Tibial nerve (tissue), 4 donors: ENCODE measurements at regions not wholly inside any gene's neighbourhood (a gene's known extent, or its start where the extent isn't known, plus 50 kb on each side); places are given as distances from the start of the nearest gene placed in this dataset.

Experiments
- CTCF ChIP-seq, 5 experiments: fragments of 200-600 bp in 3 of 5; fragments of 450-650 bp in 2 of 5; sonication (generic) in 3 of 5; IDR thresholded peaks; one replicate each; pipeline ENCODE4 v1.5.1; 2016 to 2019; ENCODE audit warnings: antibody characterized with exemption in 5 of 5, mild to moderate bottlenecking in 3 of 5, moderate library complexity in 2 of 5
- EP300 ChIP-seq, 2 donors: sonication (generic); formaldehyde crosslinking; IDR thresholded peaks; one replicate each; pipeline ENCODE4 v1.6.1; 2017; ENCODE audit warnings: antibody characterized with exemption in 2 of 2, mild to moderate bottlenecking in 1 of 2
- POLR2A ChIP-seq, 2 donors: fragments of 450-650 bp; IDR thresholded peaks; one replicate each; pipeline ENCODE4 v1.6.1; 2017; ENCODE audit warnings: antibody characterized with exemption in 2 of 2, mild to moderate bottlenecking in 2 of 2, moderate library complexity in 2 of 2

GRCh38 chr2:240355001-240355891, 80.2 kb upstream of the GPC1 start:
- TF ChIP-seq CTCF (IDR thresholded peaks at IDR 0.05) (no peak), POLR2A (IDR thresholded peaks at IDR 0.05) (no peak), EP300 (IDR thresholded peaks at IDR 0.05) (no peak)
